PC-3 (cell line): ENCODE measurements at regions not wholly inside any gene's neighbourhood (a gene's known extent, or its start where the extent isn't known, plus 50 kb on each side); places are given as distances from the start of the nearest gene placed in this dataset.

Experiments used
- ATAC-seq: fragments of 200-7000 bp; cut with Tn5 transposase; 2 replicates; pipeline ENCODE4 v1.9.1; 2020; ENCODE audit warnings: mild to moderate bottlenecking, moderate library complexity
- BruUV-seq: library from RNA; stranded (reverse); fragments of 400-500 nt; replicated peaks from 2 replicates; lab custom pipeline; 2021; lab: Mats Ljungman, UMichigan
- CTCF ChIA-PET: fragments of 300-600 bp; sonication (Branson Sonifier 250); formaldehyde crosslinking; loops from one replicate; lab custom pipeline; 2022; ENCODE audit warnings: antibody characterized with exemption; lab: Charles Lee
- POLR2A ChIA-PET: fragments of 300-600 bp; sonication (Branson Sonifier 250); formaldehyde crosslinking; loops from one replicate; lab custom pipeline; 2022; ENCODE audit warnings: antibody characterized with exemption; ENCODE audit not compliant: unreplicated experiment; lab: Charles Lee
- DNase-seq: peaks from one replicate; pipeline ENCODE4 v3.0.0-alpha.2; 2015
- H2AFZ ChIP-seq: fragments of 300-600 bp; sonication (generic); 2 replicates; pipeline ENCODE4 v1.6.0; 2016; ENCODE audit warnings: antibody characterized with exemption, low read length
- H3F3A ChIP-seq: fragments of 300-600 bp; sonication (generic); one replicate; pipeline ENCODE4 v1.6.0; 2017; ENCODE audit warnings: antibody characterized with exemption, low read length, control low read depth, mild to moderate bottlenecking; ENCODE audit not compliant: unreplicated experiment
- H3K27ac ChIP-seq: fragments of 300-600 bp; sonication (generic); 2 replicates; pipeline ENCODE4 v1.5.1; 2016; ENCODE audit warnings: mild to moderate bottlenecking, low read length
- H3K27me3 ChIP-seq: fragments of 300-600 bp; sonication (generic); 2 replicates; pipeline ENCODE4 v1.6.1; 2016; ENCODE audit warnings: low read length, mixed read lengths
- H3K36me3 ChIP-seq: fragments of 300-600 bp; sonication (generic); 2 replicates; pipeline ENCODE4 v1.6.1; 2016; ENCODE audit warnings: low read depth, mixed run types, low read length, mixed read lengths
- H3K4me1 ChIP-seq: fragments of 300-600 bp; sonication (generic); 2 replicates; pipeline ENCODE4 v1.5.1; 2016; ENCODE audit warnings: low read length; ENCODE audit not compliant: insufficient read depth
- H3K4me2 ChIP-seq: fragments of 300-600 bp; sonication (generic); 2 replicates; pipeline ENCODE4 v1.6.0; 2016; ENCODE audit warnings: low read length
- H3K4me3 ChIP-seq: fragments of 300-600 bp; sonication (generic); 2 replicates; pipeline ENCODE4 v1.5.1; 2016; ENCODE audit warnings: mild to moderate bottlenecking, low read length, mixed read lengths
- H3K79me2 ChIP-seq: fragments of 300-600 bp; sonication (generic); 2 replicates; pipeline ENCODE4 v1.6.1; 2017; ENCODE audit warnings: low read length, mixed read lengths
- H3K9ac ChIP-seq: fragments of 300-600 bp; sonication (generic); 2 replicates; pipeline ENCODE4 v1.6.0; 2016; ENCODE audit warnings: mild to moderate bottlenecking, low read length
- H3K9me2 ChIP-seq: fragments of 300-600 bp; sonication (generic); replicated peaks from 2 replicates; pipeline ENCODE4 v1.6.1; 2016; ENCODE audit warnings: mixed run types, low read length, mixed read lengths
- H3K9me3 ChIP-seq: fragments of 300-600 bp; sonication (generic); 2 replicates; pipeline ENCODE4 v1.6.1; 2016; ENCODE audit warnings: low read length, mixed read lengths
- H4K20me1 ChIP-seq: fragments of 300-600 bp; sonication (generic); 2 replicates; pipeline ENCODE4 v1.6.1; 2016; ENCODE audit warnings: low read length, mixed read lengths
- EZH2 ChIP-seq: fragments of 300-600 bp; sonication (generic); IDR thresholded peaks from one replicate; pipeline ENCODE4 v1.6.1; 2017; ENCODE audit warnings: antibody characterized with exemption, mild to moderate bottlenecking, low read length; ENCODE audit not compliant: unreplicated experiment
- EZH2phosphoT487 ChIP-seq: fragments of 300-600 bp; sonication (generic); IDR thresholded peaks from 2 replicates; pipeline ENCODE4 v1.6.1; 2018; ENCODE audit warnings: mild to moderate bottlenecking, antibody characterized with exemption, low read length, borderline replicate concordance
- intact Hi-C: fragments of 100-400 bp; cut with micrococcal nuclease; formaldehyde crosslinking; loops from 2 replicates; pipeline ENCODE4 v1.9.0; 2023
- TF ChIP-seq, protein P1 (sequence below): fragments of 300-600 bp; sonication (generic); conservative IDR thresholded peaks from 2 replicates; pipeline ENCODE4 v1.5.1; 2017; ENCODE audit warnings: antibody characterized with exemption, low read depth, mild to moderate bottlenecking, low read length

DNA sequence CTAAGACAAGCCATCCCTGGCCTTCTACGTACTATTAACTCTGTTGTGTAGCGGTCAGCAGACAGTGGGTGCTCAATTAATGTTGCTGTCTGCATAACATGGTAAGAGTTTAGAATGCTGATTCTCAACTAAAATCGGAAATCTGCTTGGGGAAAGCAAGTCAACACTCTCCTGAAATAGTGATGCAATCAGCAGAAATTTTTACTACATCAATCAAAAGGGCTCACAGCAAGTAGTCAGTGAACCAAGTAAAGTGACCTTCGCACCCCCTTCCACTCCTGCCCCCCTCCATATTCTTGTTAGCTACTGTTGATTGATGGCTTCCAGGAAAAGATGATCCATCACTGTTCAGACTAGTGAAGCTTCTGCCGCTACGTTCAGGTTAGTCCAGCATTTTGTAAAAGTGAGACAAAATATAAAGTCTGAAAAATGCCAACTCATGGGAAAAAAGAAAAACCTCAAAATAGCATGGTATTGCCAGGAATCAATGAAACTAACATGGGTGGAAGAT lies 247.9 kb downstream of the HNRNPD start:
- no peaks in the 10 kb centered on the region for H3K36me3 ChIP-seq
- H3K9me2 ChIP-seq: no peaks in the 10 kb centered on the region
- no peak overlapping the region for H2AFZ ChIP-seq
- ChIA-PET POLR2A (no interaction called here), CTCF (no interaction called here)
- intact Hi-C loops: no loop called here
- no peak overlapping the region for H3K4me3 ChIP-seq
- H3K4me1 ChIP-seq: no peaks in the 10 kb centered on the region
- no peak for ATAC-seq
- no peaks in the 10 kb centered on the region for H3F3A ChIP-seq
- BruUV-seq: no TSS peak
- TF ChIP-seq EZH2phosphoT487: no peak
- TF ChIP-seq, protein P1, sequence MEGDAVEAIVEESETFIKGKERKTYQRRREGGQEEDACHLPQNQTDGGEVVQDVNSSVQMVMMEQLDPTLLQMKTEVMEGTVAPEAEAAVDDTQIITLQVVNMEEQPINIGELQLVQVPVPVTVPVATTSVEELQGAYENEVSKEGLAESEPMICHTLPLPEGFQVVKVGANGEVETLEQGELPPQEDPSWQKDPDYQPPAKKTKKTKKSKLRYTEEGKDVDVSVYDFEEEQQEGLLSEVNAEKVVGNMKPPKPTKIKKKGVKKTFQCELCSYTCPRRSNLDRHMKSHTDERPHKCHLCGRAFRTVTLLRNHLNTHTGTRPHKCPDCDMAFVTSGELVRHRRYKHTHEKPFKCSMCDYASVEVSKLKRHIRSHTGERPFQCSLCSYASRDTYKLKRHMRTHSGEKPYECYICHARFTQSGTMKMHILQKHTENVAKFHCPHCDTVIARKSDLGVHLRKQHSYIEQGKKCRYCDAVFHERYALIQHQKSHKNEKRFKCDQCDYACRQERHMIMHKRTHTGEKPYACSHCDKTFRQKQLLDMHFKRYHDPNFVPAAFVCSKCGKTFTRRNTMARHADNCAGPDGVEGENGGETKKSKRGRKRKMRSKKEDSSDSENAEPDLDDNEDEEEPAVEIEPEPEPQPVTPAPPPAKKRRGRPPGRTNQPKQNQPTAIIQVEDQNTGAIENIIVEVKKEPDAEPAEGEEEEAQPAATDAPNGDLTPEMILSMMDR: no peak
- TF ChIP-seq EZH2: no peak
- no peaks in the 10 kb centered on the region for H3K79me2 ChIP-seq
- H3K9me3 ChIP-seq: no peaks in the 10 kb centered on the region
- no peaks in the 10 kb centered on the region for H4K20me1 ChIP-seq
- H3K9ac ChIP-seq: no peak overlapping the region
- H3K27ac ChIP-seq: no peak overlapping the region
- no peak for DNase-seq
- H3K27me3 ChIP-seq: peaks cover 15% of the 10 kb centered on the region; the same call in 1 of the 2 replicates
- no peak overlapping the region for H3K4me2 ChIP-seq

DNA sequence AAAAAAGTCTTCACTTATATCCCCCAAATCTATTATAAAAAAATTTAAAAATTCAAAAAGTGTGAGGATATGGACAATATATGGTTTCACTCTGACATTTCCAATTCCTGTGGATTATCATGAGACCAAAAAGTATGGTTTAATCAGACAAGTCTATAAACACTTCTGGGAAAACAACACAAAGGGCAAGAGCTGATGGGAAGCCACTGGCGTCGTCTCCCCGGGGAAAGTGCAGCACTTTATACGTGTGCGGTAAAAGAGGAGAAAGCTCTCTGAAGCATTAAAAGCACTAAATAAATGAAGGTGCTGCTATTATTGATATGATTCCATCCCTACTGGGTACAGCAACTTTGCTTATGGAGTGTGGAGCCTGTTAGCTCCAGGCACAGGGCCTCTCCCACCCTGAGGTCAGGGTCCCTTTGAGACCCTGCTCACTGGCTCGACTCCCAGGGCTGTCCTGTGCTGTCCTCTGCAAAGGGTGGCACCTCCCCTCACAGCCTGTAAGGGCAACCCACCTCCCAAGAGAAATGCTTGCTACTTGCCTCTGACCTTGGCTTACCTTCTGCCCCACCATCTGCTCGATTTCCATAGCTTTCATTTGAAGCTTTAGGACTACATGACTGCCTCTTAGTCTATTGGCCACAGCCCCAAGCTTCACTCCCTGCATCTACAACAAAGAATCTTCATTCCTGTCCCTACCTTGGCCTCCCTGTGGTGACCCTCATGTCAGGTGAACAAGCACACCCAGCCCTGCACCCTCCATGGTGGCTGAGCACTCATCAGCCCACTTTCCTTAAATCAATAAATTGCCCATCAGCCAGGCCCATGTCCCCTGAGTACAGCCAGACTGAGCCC lies 248.6 kb downstream of the HNRNPD start:
- H3K4me1 ChIP-seq: no peaks in the 10 kb centered on the region
- H3K4me2 ChIP-seq: no peak overlapping the region
- intact Hi-C loops: no loop called here
- no peaks in the 10 kb centered on the region for H3K9me2 ChIP-seq
- no peaks in the 10 kb centered on the region for H4K20me1 ChIP-seq
- H3K9ac ChIP-seq: no peak overlapping the region
- POLR2A ChIA-PET: no interaction called here
- H3F3A ChIP-seq: no peaks in the 10 kb centered on the region
- no TSS peak for BruUV-seq
- H3K27ac ChIP-seq: no peak overlapping the region
- ATAC-seq (no peak), DNase-seq (no peak)
- CTCF ChIA-PET: no interaction called here
- no peaks in the 10 kb centered on the region for H3K79me2 ChIP-seq
- no peaks in the 10 kb centered on the region for H3K36me3 ChIP-seq
- no peak overlapping the region for H2AFZ ChIP-seq
- no peaks in the 10 kb centered on the region for H3K9me3 ChIP-seq
- peaks cover 16% of the 10 kb centered on the region; the same call in 1 of the 2 replicates for H3K27me3 ChIP-seq
- TF ChIP-seq EZH2 (no peak), EZH2phosphoT487 (no peak)
- TF ChIP-seq, protein P1: no peak
- no peak overlapping the region for H3K4me3 ChIP-seq

DNA sequence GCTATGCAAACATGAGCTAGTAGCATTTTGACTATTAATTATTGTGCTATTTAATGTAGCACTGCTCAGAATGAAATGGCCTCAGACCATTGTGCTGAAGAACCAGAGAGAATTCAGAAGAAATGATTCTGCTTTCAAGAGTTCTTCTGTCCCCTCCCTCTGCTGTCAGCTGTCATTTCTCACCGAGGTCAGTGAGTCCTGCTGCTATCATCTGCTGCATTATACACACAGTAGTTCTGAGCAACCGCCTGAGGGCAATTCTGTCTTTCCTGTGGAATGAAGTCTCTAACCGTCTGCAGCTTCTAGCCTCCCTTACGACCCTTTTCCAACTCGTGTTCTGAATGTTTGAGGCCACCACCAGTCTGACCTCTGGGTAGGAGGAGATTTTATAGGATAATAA lies 249.4 kb downstream of the HNRNPD start:
- DNase-seq (peak; percentile 11), ATAC-seq (no peak)
- no peak for TF ChIP-seq EZH2phosphoT487
- TF ChIP-seq, protein P1: no peak
- no peak for TF ChIP-seq EZH2
- H2AFZ ChIP-seq: no peak overlapping the region
- H3K4me1 ChIP-seq: no peaks in the 10 kb centered on the region
- no peak overlapping the region for H3K4me2 ChIP-seq
- peaks cover 16% of the 10 kb centered on the region; the same call in 1 of the 2 replicates for H3K27me3 ChIP-seq
- no peaks in the 10 kb centered on the region for H3F3A ChIP-seq
- no peak overlapping the region for H3K9ac ChIP-seq
- H3K27ac ChIP-seq: no peak overlapping the region
- no peaks in the 10 kb centered on the region for H3K36me3 ChIP-seq
- no peak overlapping the region for H3K4me3 ChIP-seq
- ChIA-PET POLR2A (no interaction called here), CTCF (no interaction called here)
- H4K20me1 ChIP-seq: no peaks in the 10 kb centered on the region
- H3K79me2 ChIP-seq: no peaks in the 10 kb centered on the region
- no TSS peak for BruUV-seq
- H3K9me3 ChIP-seq: no peaks in the 10 kb centered on the region
- intact Hi-C loops: no loop called here
- no peaks in the 10 kb centered on the region for H3K9me2 ChIP-seq
